ENCODE measurements at regions not wholly inside any gene's neighbourhood (a gene's known extent, or its start where the extent isn't known, plus 50 kb on each side); places are given as distances from the start of the nearest gene placed in this dataset.
"Not testable (repeated sequence)": the region's sequence is repeated elsewhere in the genome, so short reads cannot be mapped to it uniquely, and the experiment has no call there.

DNA sequence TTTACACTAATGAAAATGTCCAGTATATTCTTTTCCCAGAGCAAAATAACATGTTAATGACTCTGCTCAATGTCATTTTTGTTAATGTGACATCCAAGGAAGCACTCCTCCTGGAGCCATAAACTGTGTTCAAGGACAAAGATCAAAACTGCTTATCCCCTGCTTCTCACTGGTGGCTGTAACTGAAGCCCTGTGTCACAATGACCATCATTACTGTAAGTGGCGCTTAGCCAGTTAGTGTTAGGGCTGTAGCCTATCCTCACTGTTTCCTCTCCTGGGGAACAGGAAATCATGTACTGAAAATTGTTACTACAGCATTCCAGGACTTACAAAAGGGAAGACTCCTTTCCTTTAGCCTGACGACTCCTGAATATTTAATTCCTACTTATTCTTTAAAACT lies 71.7 kb upstream of the COX7C start:
- DNase-seq (ENCODE audit: low spot score) = no peak

DNA sequence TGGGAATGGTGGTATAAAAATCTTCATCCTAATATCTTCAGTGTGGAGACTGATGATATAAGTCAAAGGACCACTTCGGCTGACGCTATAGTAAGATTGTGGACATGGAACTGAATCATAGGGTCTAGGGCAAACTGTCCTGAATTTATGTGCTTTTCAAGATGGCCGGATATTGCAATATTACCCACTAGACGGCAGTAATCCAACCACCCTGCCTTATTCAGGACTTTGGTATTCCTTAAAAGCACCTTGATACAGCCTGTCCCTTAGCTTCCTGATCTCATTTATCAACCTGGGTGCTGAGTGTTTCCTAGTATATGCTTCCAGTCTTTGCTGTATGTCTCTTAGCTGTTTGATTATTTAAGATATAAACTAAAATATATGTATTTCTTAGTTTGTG lies 71.2 kb upstream of the COX7C start:
- no peak for DNase-seq (ENCODE audit: low spot score)

DNA sequence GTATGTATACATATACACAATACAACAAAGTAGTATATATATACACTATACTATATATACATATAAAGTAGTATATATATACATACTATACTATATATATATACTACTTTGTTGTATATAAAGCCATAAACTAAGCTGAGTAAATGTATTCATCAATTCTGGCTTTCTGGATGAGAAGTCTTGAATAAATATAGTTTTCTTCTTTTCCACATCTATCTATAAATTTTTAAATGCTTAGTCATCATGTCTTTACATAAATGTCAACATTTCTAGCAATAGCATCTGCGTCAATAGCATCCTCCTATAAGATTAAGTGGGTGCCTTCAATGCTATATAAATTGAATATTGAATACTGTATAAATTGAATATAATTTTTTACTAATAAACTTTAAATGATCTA lies 63.1 kb upstream of the COX7C start:
- no peak for DNase-seq (ENCODE audit: low spot score)

DNA sequence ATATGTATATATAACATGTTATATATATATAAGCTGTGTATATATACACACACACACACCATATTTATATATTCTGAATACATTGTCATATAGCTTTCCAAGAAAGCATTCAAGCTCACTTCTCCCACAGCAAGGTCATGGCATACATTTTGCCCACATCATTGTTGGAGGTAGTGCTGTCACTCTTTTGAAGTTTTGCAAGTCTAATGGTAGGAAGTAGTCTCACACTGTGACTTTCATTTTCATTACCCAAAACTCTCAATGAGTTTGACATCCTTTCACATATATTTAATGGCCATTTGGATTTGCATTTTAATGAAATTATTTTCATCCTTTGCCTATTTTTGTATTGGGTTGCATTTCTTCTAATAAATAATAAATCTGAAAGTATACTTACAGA lies 59.8 kb upstream of the COX7C start:
- DNase-seq (ENCODE audit: low spot score) = no peak

DNA sequence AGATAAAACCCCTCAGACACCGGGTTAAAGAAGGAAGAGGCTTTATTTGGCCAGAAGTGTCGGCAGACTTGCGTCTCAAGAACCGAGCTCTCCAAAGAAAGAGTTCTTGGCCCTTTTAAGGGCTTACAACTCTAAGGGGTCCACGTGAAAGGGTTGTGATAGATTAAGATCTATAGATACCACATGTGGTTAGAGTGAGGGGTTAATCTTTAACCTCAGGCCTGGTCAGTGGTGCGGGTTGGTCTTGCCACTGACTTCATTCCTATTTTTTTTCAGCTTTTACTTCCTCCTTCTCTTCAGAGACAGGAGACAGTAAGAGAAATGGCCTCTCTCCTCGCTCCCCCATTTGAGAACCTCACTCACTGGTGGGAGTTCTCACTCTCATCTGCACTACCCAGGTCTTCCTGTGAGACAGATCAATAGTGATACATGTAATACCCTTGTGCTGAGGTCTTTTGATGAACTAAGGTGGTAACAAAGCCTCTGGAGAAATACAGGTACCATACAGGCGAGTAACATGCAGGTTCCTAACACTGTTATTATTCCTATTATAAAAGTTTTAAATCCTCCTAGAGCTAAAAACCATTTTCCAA lies 52.4 kb upstream of the COX7C start:
- no peak for DNase-seq (ENCODE audit: low spot score)

DNA sequence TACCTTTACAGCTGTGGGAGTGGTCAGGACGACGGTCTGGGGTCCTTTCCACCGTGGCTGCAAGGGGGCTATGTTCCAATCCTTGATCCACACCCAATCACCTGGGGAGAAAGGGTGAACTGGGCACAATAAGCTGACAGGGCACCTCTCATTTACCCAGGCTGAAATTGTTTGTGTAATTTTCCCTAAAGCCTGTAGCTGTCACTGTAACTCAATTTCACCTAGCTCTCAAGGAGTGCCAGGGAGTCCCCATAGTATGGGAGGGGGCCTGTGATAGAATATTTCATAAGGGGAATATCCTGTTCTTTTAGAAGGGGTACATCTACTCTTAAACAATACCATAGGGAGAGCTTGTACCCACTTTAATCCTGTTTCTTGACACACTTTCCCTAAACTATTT lies 51.7 kb upstream of the COX7C start:
- not testable (repeated sequence) for DNase-seq (ENCODE audit: low spot score)
